Spleen (tissue), 7 donors: ENCODE measurements at regions not wholly inside any gene's neighbourhood (a gene's known extent, or its start where the extent isn't known, plus 50 kb on each side); places are given as distances from the start of the nearest gene placed in this dataset.

Experiments used
- CTCF ChIP-seq, 11 experiments: fragments of 200-600 bp in 7 of 11; fragments of 450-650 bp in 4 of 11; sonication (generic) in 4 of 11; IDR thresholded peaks in 8 of 11; conservative IDR thresholded peaks in 3 of 11; 1 replicate in 7 of 11; 2 replicates in 4 of 11; pipeline versions ENCODE4 v1.4.0 to v1.8.0; 2016 to 2021; ENCODE audit warnings: antibody characterized with exemption in 11 of 11, inconsistent platforms in 4 of 11, mild to moderate bottlenecking in 1 of 11
- POLR2A ChIP-seq, 3 donors: fragments of 450-650 bp; IDR thresholded peaks; one replicate each; pipeline ENCODE4 v1.5.1; 2017; ENCODE audit warnings: antibody characterized with exemption in 3 of 3, mild to moderate bottlenecking in 1 of 3
- POLR2AphosphoS5 ChIP-seq, 3 donors: sonication (generic); formaldehyde crosslinking; IDR thresholded peaks; one replicate each; pipeline ENCODE4 v1.5.1; 2017; ENCODE audit warnings: antibody characterized with exemption in 3 of 3
- donor health status: DM: no; HTN: no; CAD: no; lungs with moderate emphysema.
- donor health status: DM: no; HTN: no; CAD: no.
- donor health status: DM: no; HTN: no; CAD: no.

GRCh38 chr10:118816471-118817168, 61.9 kb upstream of the CACUL1 start:
- TF ChIP-seq CTCF (IDR thresholded peaks at IDR 0.05 in 8 of 11, conservative IDR thresholded peaks at IDR 0.05 in 3 of 11) (no peak), POLR2A (IDR thresholded peaks at IDR 0.05) (no peak), POLR2AphosphoS5 (IDR thresholded peaks at IDR 0.05) (no peak)
